ENCODE measurements at regions not wholly inside any gene's neighbourhood (a gene's known extent, or its start where the extent isn't known, plus 50 kb on each side); places are given as distances from the start of the nearest gene placed in this dataset.
A peak's percentile ranks its signal among the peaks of the same experiment; 100 is the strongest.

DNA sequence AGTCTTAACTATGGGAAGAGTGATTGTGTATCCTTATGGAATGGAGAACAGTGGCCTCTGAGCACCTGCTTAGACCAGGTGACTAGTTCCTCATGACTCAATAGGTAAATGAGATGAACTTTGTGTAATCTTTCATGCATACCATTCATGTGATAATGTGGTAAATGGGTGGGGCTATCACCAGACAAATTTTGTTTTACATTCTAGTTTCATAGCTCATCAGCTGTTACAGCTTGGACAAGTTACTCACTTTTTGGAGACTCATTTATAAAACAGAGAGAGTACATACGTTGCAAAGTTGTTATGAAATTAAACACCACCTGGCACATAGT, 103.7 kb upstream of the TGFBR2 start:
- no peaks in the 10 kb centered on the region for H3K79me2 ChIP-seq (ENCODE audit: insufficient read depth, low read length)
- H3K9ac ChIP-seq (ENCODE audit: insufficient read depth, low read length, poor library complexity, severe bottlenecking): no peak overlapping the region
- Mint-ChIP-seq H3K4me3 (no peak overlapping the region), H3K36me3 (no peaks in the 10 kb centered on the region), H3K27ac (no peak overlapping the region), H3K4me1 (peaks cover 18% of the 10 kb centered on the region), H3K27me3 (ENCODE audit: low read depth in 3 of 3) (no peaks in the 10 kb centered on the region), H3K9me3 (peaks cover 0 to 2% (median 0%) of the 10 kb centered on the region in 7 donors)
- TF ChIP-seq, protein P1, sequence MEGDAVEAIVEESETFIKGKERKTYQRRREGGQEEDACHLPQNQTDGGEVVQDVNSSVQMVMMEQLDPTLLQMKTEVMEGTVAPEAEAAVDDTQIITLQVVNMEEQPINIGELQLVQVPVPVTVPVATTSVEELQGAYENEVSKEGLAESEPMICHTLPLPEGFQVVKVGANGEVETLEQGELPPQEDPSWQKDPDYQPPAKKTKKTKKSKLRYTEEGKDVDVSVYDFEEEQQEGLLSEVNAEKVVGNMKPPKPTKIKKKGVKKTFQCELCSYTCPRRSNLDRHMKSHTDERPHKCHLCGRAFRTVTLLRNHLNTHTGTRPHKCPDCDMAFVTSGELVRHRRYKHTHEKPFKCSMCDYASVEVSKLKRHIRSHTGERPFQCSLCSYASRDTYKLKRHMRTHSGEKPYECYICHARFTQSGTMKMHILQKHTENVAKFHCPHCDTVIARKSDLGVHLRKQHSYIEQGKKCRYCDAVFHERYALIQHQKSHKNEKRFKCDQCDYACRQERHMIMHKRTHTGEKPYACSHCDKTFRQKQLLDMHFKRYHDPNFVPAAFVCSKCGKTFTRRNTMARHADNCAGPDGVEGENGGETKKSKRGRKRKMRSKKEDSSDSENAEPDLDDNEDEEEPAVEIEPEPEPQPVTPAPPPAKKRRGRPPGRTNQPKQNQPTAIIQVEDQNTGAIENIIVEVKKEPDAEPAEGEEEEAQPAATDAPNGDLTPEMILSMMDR (IDR thresholded peaks at IDR 0.05): no peak
- H3K4me2 ChIP-seq (replicated peaks; ENCODE audit: extremely low read depth, low read length, poor library complexity, severe bottlenecking): no peak overlapping the region
- DNase-seq: no peak
- no peaks in the 10 kb centered on the region for H3K9me3 ChIP-seq (replicated peaks in 1 of 2; ENCODE audit: control insufficient read depth in 1 of 2, insufficient read depth in 1 of 2, low read length in 2 of 2)
- no peak overlapping the region for H3K4me3 ChIP-seq (replicated peaks in 1 of 3; ENCODE audit: low read depth in 2 of 3, low read length in 3 of 3)
- H2AFZ ChIP-seq (ENCODE audit: insufficient read depth, low read depth, low read length, poor library complexity, severe bottlenecking): no peak overlapping the region
- no peaks in the 10 kb centered on the region for H4K20me1 ChIP-seq (ENCODE audit: insufficient read depth, low read length)
- H3K27me3 ChIP-seq (ENCODE audit: control insufficient read depth in 2 of 2, insufficient read depth in 2 of 2, low read length in 2 of 2): no peaks in the 10 kb centered on the region
- intact Hi-C loops (cut with micrococcal nuclease): no loop called here
- no peak overlapping the region for H3K27ac ChIP-seq (ENCODE audit: low read depth in 1 of 2, low read length in 2 of 2)
- H3K36me3 ChIP-seq (replicated peaks in 1 of 2; ENCODE audit: control insufficient read depth in 1 of 2, insufficient read depth in 2 of 2, low read length in 2 of 2): no peaks in the 10 kb centered on the region
- WGBS (ENCODE audit: insufficient coverage): no CpG with 5 or more reads among the region's 1 CpG
- H3K4me1 ChIP-seq (ENCODE audit: control insufficient read depth in 1 of 2, insufficient read depth in 2 of 2, low read length in 2 of 2): peaks cover 0 to 6% of the 10 kb centered on the region in 2 donors

DNA sequence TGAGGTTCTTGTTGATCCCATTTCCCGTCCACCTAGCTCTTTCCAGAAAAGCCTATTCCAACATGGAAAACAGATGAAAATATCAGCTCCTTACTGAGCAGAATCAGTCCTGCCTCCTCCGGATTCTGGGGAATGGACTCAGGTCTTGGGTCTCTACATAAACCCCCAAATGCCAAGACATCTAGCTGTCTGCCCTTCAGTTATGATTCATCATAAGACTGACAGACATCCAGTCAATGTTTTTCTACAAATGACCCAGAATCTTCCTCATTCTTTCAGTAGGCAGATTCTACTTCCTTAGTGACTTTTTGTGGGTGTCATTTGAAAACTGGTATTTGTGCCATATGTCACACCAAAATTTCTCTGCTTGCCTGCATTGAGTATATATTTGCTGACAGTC, 103.0 kb upstream of the TGFBR2 start:
- peaks cover 0 to 6% of the 10 kb centered on the region in 2 donors for H3K4me1 ChIP-seq (ENCODE audit: control insufficient read depth in 1 of 2, insufficient read depth in 2 of 2, low read length in 2 of 2)
- peak overlapping the region in 1 of 7 donors; percentile 48 for H3K27ac Mint-ChIP-seq
- no peak overlapping the region for H3K27ac ChIP-seq (ENCODE audit: low read depth in 1 of 2, low read length in 2 of 2)
- intact Hi-C loops (cut with micrococcal nuclease): no loop called here
- H3K27me3 ChIP-seq (ENCODE audit: control insufficient read depth in 2 of 2, insufficient read depth in 2 of 2, low read length in 2 of 2): no peaks in the 10 kb centered on the region
- no peak overlapping the region for H3K4me3 ChIP-seq (replicated peaks in 1 of 3; ENCODE audit: low read depth in 2 of 3, low read length in 3 of 3)
- H3K9me3 Mint-ChIP-seq: peaks cover 0 to 2% (median 0%) of the 10 kb centered on the region in 7 donors
- WGBS (ENCODE audit: insufficient coverage): 100% methylated on average over 2 of the region's 2 CpGs
- no peaks in the 10 kb centered on the region for H3K36me3 Mint-ChIP-seq
- H3K4me3 Mint-ChIP-seq: no peak overlapping the region
- H3K9me3 ChIP-seq (replicated peaks in 1 of 2; ENCODE audit: control insufficient read depth in 1 of 2, insufficient read depth in 1 of 2, low read length in 2 of 2): no peaks in the 10 kb centered on the region
- peaks cover 18% of the 10 kb centered on the region for H3K4me1 Mint-ChIP-seq
- H3K36me3 ChIP-seq (replicated peaks in 1 of 2; ENCODE audit: control insufficient read depth in 1 of 2, insufficient read depth in 2 of 2, low read length in 2 of 2): no peaks in the 10 kb centered on the region
- H4K20me1 ChIP-seq (ENCODE audit: insufficient read depth, low read length): no peaks in the 10 kb centered on the region
- no peak overlapping the region for H3K4me2 ChIP-seq (replicated peaks; ENCODE audit: extremely low read depth, low read length, poor library complexity, severe bottlenecking)
- H3K79me2 ChIP-seq (ENCODE audit: insufficient read depth, low read length): no peaks in the 10 kb centered on the region
- H3K9ac ChIP-seq (ENCODE audit: insufficient read depth, low read length, poor library complexity, severe bottlenecking): no peak overlapping the region
- no peaks in the 10 kb centered on the region for H3K27me3 Mint-ChIP-seq (ENCODE audit: low read depth in 3 of 3)
- H2AFZ ChIP-seq (ENCODE audit: insufficient read depth, low read depth, low read length, poor library complexity, severe bottlenecking): no peak overlapping the region
- TF ChIP-seq, protein P1 (IDR thresholded peaks at IDR 0.05): no peak
- peak in 2 of 3 donors; percentile 15 to 31 for DNase-seq

All from CD14-positive monocyte (primary cell).